ENCODE measurements at regions not wholly inside any gene's neighbourhood (a gene's known extent, or its start where the extent isn't known, plus 50 kb on each side); places are given as distances from the start of the nearest gene placed in this dataset.
"Not testable (repeated sequence)": the region's sequence is repeated elsewhere in the genome, so short reads cannot be mapped to it uniquely, and the experiment has no call there.

DNA sequence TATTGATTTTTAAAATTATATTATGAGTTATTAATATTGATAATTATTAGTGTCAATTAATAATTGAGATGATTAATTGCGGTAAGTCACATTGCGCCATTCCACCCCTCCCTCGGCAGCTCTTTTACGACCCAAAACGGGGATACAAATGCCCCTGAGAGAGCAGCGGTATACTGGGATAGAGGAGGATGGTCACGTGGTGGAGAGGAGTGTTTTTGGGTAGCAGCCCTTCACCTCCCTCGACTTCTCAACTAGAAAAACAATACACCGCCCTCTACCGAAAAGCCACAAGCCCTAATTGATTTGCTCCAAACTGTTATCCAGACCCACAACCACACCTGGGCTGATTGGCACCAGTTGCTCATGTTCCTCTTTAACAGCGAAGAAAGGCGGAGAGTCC lies 71.0 kb downstream of the DAPL1 start:
- not testable (repeated sequence) for DNase-seq

DNA sequence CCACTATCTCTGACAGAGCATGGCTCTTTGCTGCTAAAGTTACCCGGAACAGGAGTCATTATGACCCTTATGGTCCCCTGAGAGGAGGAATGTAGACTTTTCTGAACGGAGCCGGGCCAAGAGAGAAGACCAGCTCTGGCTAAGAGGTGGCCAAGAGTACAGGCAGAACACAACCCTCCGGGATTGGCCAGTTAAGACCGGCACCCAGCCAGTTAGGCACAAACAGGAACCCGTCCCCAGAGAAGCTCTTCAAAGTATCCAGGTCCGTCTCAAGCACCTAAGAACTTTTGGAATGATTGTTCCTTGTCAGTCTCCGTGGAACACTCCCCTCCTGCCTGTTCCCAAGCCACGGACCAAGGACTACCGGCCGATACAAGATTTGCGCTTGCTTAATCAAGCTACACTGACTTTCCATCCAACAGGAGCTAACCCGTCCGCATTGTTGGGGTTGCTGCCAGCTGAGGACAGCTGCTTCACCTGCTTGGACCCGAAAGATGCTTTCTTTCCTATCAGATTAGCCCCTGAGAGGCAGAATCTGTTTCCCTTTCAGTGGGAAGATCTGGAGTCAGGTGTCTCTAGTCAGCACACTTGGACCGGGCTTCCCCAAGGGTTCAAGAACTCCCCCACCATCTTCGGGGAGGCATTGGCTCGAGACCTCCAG lies 72.5 kb downstream of the DAPL1 start:
- DNase-seq: not testable (repeated sequence)

DNA sequence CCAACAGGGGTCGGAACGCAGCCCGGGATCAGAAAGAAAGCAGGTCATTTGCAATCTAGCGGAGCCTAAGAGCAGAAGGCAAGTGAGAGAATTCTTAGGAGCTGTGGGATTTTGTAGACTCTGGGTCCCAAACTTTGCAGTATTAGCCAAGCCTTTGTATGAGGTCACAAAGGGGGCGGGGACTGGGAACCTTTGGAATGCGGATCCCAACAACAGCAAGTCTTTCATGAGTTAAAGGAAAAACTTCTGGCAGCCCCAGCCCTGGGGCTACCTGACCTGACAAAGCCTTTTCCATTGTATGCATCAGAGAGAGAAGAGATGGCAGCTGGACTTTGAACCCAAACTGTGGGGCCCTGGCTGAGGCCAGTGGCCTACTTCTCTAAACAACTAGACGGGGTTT lies 73.3 kb downstream of the DAPL1 start:
- DNase-seq: not testable (repeated sequence)

DNA sequence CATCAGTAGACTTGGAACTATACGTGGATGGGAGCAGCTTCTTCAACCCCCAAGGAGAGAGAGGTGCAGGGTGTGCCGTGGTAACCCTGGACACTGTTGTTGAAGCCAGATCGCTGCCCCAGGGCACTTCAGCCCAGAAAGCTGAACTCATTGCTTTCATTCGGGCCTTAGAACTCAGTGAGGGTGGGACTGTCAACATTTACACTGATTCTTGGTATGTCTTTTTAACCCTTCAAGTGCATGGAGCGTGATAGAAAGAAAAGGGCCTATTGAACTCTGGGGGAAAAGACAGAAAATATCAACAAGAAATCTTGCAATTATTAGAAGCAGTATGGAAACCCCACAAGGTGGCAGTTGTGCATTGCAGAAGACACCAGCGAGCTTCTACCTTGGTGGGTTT lies 74.0 kb downstream of the DAPL1 start:
- DNase-seq: not testable (repeated sequence)

DNA sequence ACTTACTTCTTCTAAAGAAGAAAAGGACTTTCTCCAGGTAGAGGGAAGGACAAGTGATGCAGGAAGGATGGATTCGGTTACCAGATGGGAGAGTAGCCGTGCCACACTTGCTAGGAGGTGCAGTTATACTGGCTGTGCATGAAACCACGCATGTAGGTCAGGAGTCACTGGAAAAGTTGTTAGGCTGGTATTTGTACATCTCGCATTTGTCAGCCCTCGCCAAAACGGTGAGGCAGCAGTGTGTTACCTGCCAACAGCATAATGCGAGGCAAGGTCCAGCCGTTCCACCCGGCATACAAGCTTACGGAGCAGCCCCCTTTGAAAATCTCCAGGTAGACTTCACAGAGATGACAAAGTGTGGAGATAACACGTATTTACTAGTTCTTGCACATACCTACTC lies 74.5 kb downstream of the DAPL1 start:
- not testable (repeated sequence) for DNase-seq

DNA sequence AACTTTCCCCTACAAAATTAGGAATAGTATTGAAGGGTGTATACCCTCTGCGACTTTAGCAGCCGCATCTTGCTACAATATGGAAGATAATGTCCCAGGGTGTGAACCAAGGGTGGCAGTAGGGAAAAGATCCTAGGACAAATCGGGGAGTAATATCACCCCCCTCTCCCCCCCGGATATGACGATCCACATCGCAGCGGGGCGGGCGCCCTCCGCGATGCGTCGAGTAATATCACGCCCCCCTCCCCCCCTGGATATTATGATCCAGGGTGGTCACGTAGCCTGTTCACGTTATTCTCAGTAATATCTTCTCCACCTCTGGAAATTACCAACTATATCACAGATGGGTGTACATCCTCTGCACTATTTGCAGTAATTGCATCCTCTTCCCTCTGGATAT lies 82.9 kb downstream of the DAPL1 start:
- DNase-seq: no peak

DNA sequence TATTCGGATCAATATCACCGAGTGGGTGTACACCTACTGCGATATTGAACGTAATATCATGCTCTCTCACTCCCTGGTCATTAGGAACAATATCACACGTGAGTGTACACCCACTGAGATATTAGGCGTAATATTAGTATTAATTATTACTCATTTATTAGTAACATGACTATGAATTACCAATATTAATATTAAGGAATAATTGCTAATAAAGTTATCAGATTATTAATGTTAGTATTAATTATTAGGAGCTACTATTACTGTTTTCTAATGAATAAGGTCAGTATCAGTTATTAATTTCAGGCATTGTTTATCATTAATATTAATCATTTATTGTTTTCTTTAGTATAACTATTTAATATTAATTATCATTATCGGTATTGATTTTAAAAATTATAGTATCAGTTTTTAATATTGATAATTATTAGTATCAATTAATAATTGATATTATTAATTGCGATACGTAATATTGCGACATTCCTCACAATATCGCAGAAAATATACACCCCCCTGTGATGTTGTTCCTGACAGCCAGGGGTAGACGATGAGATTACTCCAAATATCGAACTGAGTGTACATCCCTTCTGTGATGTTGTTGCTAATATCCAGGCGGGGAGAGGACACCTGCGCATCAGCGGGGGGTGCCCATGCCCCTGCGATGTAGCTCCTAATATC lies 84.2 kb downstream of the DAPL1 start:
- no peak for DNase-seq

DNA sequence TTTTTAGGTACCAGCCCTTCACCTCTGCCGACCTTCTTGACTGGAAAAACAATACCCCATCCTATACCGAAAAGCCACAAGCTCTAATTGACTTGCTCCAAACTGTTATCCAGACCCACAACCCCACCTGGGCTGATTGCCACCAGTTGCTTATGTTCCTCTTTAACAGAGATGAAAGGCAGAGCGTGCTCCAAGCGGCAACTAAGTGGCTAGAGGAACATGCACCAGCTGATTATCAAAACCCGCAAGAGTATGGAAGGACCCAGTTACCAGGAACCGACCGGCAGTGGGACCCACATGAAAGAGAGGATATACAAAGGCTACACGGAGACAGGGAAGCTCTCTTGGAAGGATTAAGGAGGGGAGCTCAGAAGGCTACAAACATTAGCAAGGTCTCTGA lies 86.1 kb upstream of the TANC1 start:
- no peak for DNase-seq

DNA sequence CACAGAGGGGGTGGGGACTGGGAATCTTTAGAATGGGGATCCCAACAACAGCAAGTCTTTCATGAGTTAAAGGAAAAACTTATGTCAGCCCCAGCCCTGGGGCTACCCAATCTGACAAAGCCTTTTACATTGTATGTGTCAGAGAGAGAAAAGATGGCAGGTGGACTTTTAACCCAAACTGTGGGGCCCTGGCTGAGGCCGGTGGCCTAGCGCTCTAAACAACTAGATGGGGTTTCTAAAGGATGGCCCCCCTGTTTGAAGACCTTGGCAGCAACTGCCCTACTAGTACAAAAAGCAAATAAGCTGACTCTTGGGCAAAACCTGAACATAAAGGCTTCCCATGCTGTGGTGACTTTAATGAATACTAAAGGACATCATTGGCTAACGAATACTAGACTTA lies 83.9 kb upstream of the TANC1 start:
- not testable (repeated sequence) for DNase-seq

DNA sequence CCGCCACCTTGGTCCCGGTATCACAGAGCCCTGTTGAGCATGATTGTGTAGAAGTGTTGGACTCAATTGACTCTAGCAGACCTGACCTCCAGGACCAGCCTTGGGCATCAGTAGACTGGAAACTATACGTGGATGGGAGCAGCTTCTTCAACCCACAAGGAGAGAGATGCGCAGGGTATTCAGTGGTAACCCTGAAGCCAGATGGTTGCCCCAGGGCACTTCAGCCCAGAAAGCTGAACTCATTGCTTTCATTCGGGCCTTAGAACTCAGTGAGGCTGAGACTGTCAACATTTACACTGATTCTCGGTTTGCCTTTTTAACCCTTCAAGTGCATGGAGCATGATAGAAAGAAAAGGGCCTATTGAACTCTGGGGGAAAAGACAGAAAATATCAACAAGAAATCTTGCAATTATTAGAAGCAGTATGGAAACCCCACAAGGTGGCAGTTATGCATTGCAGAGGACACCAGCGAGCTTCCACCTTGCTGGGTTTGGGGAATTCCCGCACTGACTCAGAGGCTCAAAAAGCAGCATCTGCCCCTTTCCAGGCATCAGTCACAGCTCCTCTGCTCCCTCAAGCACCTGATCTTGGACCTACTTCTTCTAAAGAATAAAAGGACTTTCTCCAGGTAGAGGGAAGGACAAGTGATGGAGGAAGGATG lies 83.3 kb upstream of the TANC1 start:
- not testable (repeated sequence) for DNase-seq

DNA sequence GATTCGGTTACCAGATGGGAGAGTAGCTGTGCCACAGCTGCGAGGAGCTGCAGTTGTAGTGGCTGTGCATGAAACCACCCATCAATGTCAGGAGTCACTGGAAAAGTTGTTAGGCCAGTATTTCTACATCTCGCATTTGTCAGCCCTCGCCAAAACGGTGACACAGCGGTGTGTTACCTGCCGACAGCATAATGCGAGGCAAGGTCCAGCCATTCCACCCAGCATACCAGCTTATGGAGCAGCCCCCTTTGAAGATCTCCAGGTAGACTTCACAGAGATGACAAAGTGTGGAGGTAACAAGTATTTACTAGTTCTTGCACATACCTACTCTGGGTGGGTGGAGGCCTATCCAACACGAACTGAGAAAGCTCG lies 82.8 kb upstream of the TANC1 start:
- not testable (repeated sequence) for DNase-seq

DNA sequence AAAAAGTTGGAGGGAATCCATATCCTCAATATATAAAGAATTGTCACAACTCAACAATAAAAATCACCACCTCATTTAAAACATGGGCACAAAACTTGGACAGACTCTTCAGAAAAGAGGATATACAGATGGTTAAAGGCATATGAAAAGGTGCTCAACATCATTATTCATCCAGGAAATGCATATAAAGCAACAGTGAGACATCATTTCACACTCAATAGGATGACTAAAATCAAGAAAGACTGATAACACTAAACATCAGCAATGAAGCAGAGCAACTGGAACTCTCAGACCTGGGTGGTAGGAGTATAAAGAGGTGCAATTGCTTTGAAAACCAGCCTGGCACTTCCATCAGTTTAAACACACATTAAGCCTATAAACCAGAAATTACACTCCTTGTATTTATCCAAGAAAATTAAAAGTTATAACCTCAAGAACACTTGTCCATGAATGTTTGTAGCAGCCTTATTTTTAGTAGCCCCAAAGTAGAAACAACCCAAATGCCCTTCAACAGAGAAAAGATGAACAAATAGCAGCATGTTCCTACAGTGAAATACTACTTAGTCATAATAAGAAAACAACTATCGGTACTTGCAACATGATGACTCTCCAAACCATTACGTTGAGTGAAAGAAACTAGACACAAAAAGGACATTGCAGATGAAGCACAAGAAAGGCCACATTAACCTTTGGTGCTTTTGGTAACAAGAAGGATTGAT lies 79.1 kb upstream of the TANC1 start:
- no peak for DNase-seq

DNA sequence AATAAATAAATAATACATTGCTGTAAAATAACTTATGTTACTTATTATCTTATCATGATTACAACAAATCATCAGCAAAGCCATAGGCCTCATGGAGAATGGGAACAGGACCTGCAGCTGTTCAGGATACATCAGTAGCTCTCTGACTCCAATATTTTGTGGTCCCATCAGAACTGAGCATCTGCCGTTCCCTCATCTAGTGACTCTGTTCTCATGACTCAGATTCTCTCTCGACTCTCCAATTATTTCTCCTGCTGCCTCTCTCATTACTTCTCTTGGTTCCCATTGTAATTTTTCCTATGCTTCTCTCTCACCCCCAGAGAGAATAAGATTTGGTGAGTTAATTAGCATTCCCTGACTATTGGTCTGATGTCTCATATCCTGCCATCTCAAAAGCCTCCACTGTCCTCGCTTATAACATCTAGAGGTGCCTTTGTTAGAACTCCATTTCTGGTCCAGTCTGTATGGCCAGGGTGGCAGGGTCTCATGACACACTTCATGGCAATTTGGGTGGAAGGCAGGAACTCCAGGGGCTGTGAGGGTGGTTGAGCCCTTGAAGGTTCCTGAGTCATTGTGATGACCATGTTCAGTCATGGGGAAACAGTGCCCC lies 78.0 kb upstream of the TANC1 start:
- DNase-seq: no peak

DNA sequence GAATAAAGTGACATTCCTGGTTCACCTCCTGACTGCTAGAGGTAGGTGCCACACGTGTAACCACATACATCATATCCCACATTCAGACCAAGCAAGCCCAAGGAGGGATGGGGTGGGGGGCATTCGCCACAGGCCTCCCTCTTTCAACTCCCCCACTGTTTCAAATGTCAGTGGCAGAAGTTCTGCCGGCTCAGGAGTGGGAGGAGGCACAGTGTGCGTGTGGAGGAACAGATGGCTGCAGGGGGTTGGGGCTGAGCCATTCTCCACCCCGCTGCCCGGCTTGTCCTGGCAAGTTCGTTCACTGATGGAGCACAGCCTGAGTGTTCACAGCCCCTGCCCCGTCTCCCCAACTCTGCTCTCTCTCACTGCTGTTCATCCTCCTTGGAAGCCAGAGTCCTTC lies 75.4 kb upstream of the TANC1 start:
- DNase-seq: peak; percentile 89

DNA sequence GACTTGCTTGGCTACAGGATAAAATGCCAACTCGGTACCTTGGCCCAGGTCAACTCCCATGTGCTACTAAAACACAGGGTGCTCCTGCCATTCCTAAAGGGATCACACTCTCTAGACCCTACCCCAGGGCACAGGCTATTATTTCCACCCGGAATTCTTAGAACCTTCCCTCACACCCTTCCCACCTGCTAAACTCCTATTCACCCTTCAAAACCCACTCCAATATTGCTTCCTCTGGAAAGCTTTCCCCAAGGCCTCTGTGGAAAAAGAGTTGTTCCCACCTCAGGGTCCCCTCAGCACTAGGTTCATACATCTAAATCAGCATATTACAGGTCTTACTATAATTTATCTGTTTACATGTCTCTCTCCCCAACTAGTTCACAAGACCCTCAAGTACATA lies 75.0 kb upstream of the TANC1 start:
- no peak for DNase-seq

DNA sequence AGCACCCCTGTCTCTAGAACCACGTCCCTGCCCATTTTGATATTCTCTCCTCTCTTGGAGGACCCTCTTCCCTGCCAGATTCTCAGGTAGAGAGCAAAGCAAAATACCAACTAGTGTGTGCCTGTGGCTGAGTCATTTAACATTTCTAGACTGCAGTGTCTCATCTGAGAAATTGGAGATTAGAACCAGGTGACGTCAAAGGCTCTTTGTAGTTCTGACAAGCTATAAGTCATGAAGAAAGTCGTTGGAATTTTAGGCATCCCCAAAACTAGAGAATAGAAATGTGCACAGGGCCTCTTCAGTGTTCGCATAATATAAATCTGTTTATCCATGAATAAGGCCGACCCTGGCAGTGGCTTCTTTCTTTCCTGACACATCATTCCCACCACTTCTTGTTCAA lies 74.4 kb upstream of the TANC1 start:
- no peak for DNase-seq

DNA sequence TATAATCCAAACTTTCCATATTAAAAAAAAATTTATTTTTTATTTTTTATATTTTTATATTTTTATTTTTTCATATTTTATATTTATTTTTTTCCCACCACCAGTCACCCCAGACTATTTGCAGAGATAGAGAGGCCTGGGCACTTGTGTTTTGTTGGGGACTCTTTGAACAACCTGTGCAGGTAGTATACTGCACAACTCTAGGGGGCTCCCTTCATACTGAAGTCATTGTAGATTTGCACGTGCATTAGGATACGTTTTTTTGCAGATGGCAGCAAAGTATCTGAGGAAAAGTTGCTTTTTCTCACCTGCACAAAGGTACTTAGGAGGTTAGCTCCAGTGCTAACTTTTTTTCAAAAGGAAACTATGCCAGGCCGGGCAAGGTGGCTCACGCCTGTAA lies 73.9 kb upstream of the TANC1 start:
- no peak for DNase-seq

DNA sequence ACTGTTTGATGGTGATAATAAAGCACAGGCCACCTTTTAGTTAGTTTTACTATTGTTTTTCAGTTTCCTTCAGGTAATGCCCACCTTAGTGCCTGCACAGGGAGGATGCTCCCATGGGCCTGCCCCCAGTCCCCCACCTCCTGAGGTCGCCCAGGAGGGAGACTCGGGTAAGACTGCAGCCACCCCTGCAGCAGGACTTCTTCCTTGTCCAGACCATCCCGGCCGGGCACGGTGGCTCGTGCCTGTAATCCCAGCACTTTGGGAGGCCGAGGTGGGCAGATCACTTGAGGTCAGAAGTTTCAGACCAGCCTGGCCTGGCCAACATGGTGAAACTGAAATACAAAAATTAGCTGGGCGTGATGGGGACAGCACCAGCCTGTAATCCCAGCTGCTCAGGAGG lies 68.1 kb upstream of the TANC1 start:
- no peak for DNase-seq

DNA sequence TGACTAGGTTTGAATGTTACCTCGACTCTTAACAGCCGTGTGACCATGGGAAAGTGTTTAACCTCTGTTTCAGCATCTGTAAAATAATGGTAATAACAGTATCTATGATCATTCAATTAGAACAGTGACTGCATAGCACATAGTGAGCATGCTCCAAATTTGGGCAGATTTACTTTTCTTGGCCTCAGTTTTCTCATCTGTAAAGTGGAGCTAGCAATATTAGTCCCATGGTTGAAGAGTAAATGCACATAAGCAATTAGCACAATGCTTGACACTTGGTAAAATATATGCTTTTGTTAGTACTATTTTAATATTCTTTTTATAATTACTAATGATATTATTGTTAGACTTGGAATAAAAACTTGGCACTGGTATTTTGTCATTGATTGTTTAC lies 66.4 kb upstream of the TANC1 start:
- no peak for DNase-seq

DNA sequence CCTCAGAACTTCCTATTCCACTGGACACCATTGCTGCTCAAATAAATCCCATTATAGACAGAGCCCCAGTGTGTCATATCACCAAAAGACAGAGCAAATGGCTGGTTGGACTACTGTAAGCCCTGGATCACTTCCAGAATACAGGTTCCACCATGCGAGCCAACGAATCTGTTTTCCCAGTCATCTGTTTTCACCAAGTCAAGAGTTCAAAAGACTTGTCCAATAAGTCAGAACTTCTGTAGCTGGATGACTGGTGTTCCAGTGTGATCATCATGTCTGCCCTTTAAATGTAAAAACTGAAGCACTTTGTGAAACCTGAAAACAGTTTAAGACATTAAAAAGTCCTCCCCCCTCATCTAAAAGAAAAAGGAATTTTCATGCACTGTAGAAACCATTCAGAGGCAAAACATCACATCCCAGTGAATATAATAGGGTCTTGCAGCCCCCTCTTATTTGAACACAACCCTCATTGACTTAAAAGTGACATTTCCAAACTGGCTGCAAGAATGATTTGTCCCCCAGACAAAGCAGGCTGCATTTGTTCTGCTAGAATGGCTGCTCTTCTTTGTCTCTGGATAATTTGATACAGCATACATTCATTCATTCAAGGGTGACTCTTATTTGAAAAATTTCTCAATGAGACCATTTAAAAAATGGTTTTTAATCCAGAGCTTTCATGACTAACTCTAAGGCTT lies 64.6 kb upstream of the TANC1 start:
- DNase-seq: no peak

DNA sequence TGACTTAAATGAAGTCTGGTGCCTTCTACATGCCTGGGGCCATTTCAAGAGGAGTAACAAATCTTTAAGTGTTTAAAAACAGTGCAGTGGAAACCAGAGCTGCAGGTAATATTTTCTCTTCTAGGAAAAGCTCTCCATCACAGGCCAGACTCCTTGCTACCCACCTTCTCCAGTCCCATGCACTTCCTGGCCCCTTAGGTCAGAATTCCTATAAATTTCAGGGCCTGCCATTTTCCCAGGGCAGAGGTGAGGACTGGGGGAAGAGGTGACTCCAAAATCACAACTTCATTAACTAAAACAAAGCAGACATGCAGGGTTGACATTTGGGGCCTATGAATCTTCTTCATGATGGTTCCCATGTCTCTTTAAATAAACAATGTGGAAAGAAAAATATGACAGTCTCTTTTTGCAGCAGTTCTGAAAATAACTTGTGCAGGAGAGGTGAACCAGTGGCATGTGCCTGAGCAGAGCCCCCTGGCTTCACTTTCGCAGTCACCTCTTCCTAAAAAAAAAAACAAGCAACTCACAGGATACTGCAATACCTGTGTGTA lies 63.7 kb upstream of the TANC1 start:
- no peak for DNase-seq

DNA sequence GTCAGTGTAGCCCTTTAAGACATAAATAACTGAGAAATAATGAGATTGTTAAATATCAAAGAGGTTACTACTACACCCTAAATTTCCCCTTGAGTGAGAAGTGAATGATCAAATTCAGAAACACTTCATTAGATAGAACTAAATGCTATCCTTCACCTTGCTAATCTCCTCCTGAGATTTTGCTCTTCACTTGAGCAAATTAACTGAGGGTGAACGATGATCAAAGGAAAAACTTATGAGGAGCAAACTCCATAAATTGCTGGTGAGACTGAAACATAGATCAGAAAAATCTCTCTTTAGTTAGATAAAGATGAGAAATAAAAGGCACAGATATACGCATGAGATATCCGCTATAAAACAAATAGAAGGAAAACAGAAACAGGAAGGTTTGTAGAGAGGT lies 63.1 kb upstream of the TANC1 start:
- no peak for DNase-seq

Data from DMS 273 treated with DMSO at 0.1 percent for 48 hours (cell line).